ENCODE measurements at regions not wholly inside any gene's neighbourhood (a gene's known extent, or its start where the extent isn't known, plus 50 kb on each side); places are given as distances from the start of the nearest gene placed in this dataset.

DNA sequence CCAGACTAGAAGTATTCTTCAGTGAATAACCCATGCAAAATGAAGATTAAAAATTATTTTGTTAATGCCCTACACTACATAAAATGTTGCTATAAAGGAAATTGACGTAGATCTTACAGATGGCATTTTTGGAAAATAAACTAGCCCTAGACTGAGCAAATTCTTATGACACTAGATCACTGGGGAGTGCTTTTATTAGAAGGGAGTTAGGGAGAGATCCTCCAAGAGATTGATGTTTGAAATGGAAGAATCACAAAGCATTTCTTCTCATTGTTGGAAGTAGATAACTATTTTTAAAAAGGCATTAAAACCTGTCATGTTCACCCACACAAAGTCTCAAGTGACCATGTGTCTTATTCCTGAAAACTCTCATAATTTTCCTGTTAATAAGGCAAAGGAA lies 351.1 kb upstream of the TLE4 start:
- no peak for DNase-seq (ENCODE audit: low spot score)

DNA sequence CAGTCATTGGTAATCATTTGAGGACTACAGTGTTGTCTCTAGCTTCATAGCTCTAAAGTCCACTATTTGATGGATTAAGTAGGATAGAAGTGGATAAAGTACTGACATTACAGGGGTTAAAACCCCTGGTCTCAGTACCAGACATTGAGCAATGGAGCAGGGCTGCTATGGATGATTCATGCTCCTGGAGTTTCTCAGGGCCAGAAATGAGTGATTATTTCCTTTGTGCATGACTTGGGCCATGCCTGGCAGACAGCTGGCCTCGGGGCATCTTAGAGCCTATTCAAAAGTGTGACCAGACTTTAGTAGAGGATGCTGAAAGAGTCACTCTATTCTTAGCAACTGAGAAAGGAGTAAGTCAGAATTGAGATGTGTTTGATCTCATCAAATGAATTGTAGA lies 350.7 kb upstream of the TLE4 start:
- DNase-seq (ENCODE audit: low spot score): peak; percentile 84

- DNase-seq (ENCODE audit: low spot score): peak; percentile 36
These were observed 349.3 kb upstream of the TLE4 start for GRCh38 chr9:79222483-79222882.

DNA sequence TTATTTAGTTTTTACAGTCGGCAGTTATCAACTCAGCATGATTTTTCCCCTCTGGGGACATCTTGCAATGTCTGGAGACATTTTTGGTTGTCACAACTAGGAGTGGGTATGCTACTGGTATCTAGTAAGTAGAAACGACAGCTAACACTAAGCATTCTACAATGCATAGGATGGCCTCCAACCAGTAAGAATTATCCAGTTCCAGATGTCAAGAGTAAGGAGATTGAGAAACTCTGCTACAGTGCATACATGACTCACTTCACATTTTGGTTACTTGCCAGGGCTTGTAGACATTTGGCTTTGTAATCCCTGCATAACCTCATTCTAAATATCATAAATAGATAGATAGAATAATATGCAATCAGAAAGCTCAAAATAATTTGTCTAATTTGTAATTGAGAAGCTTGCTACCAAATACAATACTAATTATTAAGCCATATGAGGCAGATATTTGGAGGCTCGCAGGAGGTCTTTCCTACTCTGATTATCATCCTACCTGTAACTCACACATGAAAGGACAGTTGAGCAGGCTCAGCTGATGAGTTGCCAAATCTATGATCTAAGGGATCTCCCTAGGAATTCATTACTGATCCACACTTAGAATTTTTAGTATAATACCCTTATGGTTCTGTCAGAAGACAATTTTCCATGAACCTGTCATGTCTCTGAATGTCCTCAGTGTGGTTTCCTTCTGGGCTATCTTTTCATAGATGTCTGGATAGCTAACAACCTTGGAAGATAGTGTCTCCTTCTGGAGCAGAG lies 346.9 kb upstream of the TLE4 start:
- DNase-seq (ENCODE audit: low spot score): peak; percentile 32

- DNase-seq (ENCODE audit: low spot score): peak; percentile 48
These were observed 338.2 kb upstream of the TLE4 start for GRCh38 chr9:79233542-79233941.

DNA sequence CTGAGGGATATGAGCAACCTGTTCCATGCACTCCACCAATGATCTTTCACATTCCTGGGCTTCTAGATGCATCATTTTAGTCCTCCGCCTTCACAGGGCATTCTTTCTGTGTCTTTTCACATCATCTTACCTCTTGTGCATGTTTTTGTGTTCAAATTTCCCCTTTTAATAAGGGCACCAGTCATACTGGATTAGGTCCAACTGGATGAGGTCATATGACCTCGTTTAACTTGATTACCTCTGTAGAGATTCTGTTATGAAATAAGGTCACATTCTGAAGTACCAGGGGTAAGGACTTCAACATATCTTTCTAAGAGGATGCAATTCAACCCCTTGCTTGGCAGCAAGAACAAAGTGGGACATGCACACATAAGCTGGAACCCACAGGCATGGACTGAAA lies 335.3 kb upstream of the TLE4 start:
- no peak for DNase-seq (ENCODE audit: low spot score)

- no peak for DNase-seq (ENCODE audit: low spot score)
These were observed 333.9 kb upstream of the TLE4 start for GRCh38 chr9:79237861-79238260.

- no peak for DNase-seq (ENCODE audit: low spot score)
These were observed 331.0 kb upstream of the TLE4 start for GRCh38 chr9:79240774-79241173.

DNA sequence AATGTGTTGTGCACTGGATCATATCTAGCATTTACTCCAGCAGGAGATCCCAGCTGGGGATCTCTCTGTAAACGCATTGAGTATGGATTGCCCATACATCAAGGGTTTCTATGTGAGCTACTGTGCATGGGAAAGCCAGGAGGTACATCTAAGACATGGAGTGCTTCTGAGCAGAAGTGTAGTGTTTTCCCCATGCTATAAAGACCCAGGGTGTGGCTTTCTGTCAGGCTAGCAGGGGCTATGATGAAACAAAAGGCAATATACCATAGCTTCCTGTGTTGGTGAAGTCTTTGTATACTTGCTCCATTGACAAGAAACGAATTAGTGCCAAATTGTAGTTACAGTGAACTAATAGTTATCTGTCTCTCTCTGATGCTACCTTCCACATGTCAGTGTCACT lies 329.3 kb upstream of the TLE4 start:
- no peak for DNase-seq (ENCODE audit: low spot score)

DNA sequence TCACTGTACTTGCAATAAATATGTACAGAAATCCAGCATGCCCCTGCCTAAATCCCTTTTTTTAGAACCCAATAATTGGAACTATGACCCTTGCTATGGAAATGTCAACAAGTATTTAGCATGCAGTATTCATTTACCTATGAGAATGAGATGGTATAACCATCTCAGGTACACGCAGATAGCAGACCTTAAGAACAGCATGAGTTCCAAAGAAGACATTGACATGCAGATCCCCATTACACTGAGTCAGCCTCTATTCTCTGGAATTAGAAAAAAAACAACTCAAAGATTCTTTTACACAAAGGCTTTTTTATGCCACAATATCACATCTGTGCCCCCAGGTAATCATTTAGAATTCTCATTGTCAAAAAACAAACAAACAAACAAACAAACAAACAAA lies 325.6 kb upstream of the TLE4 start:
- no peak for DNase-seq (ENCODE audit: low spot score)

GRCh38 chr9:79247021-79247420 lies 324.7 kb upstream of the TLE4 start:
- DNase-seq (ENCODE audit: low spot score): no peak

DNA sequence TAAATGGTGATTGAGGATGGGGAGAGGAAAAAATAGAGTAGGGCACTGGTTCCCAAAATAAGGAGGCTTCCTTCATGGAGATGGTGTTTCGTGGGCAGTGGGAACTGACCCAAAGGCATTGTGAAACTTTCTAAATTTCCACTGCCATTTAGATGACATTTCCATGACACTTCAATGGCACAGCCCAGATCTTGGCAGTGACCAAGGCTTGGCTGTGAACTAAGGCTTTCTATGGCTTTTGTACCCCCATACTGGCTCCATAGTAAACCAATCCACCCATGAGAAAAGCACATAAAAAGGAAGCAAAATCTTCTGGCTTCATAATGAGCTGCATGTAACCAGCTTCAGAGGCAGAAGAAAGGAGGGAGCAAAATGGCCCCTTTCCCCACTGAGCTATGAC lies 321.0 kb upstream of the TLE4 start:
- DNase-seq (ENCODE audit: low spot score): no peak

DNA sequence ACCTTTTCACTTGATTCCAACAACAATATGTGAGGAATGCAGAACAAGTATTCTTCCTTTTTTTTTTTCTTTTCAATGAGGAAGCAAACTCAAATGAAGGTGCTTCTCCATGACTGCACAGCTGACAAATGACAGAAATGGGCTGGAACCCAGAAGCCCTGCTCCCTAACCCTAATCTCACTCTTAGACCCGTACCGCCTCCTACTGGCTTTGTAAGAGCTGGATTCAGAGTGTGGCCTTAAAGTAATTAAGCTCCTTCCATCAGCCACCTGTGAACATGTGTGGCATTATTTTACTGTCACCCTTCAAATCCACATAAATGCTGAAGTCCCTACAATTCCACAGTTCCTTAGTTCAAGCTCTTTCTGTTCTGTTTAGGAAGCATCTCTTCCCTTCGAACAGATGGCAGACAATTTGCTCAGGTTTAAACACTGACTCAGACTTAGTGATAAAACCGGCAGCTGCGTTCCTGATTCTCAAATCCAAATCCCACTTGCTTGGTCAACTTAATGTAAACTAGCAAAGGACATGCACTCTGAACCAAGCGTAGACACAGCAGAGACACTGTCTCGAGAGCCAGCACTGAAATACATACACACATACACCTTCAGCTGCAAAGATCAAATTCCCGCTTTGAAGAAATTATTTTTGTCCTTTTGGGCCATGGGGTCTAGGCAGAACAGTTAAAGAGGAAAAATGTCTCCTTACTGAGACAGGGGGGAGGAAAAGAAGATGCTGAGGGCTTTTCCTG lies 316.7 kb upstream of the TLE4 start:
- DNase-seq (ENCODE audit: low spot score): peak; percentile 18

DNA sequence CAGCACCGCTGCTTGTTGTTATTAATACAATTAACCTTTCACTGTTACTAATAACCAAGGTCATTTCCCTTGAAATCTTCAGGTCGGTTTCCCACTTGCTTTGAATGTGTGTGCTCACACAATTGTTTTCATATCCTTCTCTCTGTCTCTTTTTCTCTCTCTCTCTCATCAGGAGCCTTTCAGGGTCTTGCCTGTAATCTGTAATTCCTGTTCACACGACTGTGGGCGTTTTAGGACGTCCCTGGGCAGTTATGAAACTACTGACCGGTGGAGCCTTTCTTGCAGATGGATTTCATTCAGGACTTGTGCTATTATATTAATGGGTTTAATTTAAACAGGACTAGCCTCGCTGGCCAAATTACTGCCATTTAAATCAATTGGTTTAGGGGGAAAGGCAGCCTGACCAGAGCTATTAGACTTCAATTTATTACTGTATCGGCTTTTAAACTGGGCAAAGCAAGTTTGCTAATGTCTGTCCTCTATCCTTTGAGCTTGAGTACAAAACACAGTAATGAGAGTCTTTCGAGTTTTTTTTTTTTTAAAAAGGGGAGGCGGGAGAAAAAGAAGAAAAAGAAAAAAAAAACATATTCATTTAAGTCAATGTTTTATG lies 316.0 kb upstream of the TLE4 start:
- no peak for DNase-seq (ENCODE audit: low spot score)

- peak; percentile 96 for DNase-seq (ENCODE audit: low spot score)
These were observed 315.0 kb upstream of the TLE4 start for GRCh38 chr9:79256691-79257213.

DNA sequence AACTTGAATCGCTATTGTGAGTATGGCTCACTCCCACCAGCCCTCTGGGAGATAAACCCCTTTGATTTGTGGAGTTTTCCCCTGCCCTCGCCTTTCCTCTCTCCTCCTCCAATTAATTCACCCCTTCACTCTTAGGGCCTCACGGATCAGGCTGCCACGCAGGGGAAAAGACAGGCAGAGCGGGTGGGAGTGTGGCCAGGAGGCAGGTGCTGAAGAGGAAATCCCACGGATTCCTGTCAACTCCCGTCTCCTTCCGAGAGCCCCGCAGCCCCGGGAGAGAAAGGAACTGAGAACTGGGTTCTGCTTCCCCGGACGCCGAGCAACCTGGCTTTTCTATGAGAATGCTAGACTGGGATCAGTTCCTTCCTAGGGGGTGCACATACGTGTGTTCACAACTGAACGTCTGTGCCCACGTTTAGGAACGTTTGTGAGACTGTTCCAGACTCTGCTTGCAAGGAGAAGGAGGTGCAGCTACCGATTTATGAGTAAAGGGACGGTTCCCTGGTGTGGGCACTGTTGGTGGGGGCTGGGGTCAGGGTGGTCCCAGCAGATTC lies 314.5 kb upstream of the TLE4 start:
- no peak for DNase-seq (ENCODE audit: low spot score)

DNA sequence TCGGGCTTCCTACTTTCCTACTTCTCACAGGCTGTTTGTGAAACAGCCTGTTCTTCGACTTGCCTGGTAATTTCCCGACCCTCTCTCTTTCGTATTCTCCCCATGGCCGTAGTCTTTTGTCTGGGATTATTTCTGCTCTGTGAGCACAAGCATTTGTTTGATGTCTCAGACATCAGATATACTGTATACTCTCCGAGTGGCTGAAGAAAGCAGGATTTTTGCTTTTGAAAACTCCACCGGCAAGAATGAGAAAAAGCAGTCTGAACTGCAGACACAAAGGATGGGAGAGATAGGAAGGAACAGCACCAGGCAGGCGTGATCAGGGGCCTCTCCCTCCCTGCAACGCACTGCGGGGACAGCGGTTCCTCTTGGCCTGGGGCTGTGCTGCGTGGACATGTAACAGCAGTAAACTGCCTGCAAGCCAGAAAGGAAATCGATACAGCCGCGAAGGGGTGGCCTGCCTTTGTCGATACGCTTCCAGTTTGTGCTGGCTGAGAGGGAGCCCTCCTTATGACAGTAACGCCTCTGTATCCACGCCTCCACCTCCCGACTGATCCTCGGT lies 313.9 kb upstream of the TLE4 start:
- no peak for DNase-seq (ENCODE audit: low spot score)

DNA sequence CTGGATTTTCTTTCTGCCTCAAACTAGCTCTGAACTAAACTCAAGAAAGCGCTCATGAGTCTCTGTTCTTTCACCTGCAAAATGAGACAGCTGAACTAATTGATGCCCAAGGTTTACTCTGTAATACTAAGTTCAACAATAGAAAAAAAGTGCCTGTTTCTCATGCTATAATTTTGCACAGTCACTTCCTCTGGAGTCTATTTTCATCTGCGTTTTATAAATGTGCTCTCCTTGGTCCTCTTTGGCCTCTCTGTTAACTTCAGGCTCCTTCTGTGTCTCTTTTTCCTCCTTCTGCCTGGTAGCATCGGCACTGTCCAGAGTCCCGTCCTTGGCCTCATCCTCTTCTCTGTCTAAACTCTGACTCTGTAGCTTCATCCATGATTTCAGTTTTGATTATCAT lies 311.9 kb upstream of the TLE4 start:
- no peak for DNase-seq (ENCODE audit: low spot score)

DNA sequence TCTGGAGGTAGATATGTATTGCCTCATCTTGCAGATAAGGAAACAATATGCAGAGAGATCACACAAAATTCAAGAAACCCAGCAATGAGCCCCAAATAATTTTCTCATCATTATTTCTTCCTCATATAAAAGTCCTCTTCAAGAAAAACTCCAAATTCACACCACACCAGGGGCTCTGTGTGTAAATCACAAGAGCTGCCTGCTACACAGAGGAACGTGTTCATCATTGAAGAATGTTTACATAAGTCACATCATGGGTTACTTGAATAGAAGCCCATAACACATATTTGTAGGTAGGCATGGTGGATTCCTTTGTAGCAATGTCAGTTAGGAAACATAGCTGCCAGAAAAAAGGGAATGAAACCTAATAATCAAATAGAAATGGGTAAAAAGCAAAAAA lies 308.1 kb upstream of the TLE4 start:
- DNase-seq (ENCODE audit: low spot score): peak; percentile 40

DNA sequence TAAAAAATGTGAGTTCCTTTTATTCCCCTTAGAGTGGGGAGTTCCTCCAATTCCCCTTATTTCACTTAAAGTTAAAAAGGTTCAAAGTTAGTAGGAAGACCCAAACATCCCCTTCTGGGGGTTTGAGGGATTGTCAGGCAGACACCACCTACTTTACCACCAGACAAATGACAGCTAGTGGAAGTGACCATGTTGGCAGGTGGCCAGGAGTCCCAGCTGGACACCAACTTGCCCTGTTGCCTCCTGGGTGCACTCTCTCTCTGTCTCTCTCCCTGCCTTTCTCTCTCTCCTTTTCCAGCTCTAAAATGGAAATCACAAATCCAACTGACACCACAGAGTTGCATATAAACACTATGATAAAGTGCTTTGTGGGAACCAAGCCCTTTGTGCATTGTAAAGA lies 307.7 kb upstream of the TLE4 start:
- DNase-seq (ENCODE audit: low spot score): no peak

- DNase-seq (ENCODE audit: low spot score): no peak
These were observed 307.0 kb upstream of the TLE4 start for GRCh38 chr9:79264511-79265355.
